HG02885 (cell line): ENCODE measurements at regions not wholly inside any gene's neighbourhood (a gene's known extent, or its start where the extent isn't known, plus 50 kb on each side); places are given as distances from the start of the nearest gene placed in this dataset.
"Not testable (repeated sequence)": the region's sequence is repeated elsewhere in the genome, so short reads cannot be mapped to it uniquely, and the experiment has no call there.

Experiments
- ATAC-seq: cut with Tn5 transposase; IDR thresholded peaks from one replicate; pipeline ENCODE4 v1.9.1; 2021; ENCODE audit warnings: mild to moderate bottlenecking; ENCODE audit not compliant: unreplicated experiment, poor library complexity

- ATAC-seq = no peak
Observed at GRCh38 chr2:67142741-67143140, 254.4 kb upstream of the ETAA1 start.

- no peak for ATAC-seq
Observed at GRCh38 chr2:67145851-67146250, 251.3 kb upstream of the ETAA1 start.

DNA sequence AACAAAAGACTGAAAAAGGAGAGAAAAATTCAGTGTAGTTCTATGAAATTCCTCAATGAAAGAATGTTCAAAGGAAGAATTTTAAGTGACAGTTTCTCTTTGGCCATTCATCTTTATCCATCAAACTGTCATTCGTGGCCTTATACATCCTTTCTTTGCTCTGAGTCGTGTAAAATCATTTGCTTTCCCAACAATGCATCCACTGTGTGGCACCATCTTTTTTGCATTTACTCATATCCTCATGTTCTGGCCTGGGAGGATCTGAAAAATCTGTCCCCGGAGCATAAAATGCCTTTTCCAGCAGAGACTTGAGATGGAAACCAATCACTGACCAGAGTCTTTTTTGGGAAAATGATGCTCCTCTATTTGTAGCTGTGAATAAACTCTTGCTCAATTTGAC is 240.3 kb upstream of the ETAA1 start:
- ATAC-seq = no peak

DNA sequence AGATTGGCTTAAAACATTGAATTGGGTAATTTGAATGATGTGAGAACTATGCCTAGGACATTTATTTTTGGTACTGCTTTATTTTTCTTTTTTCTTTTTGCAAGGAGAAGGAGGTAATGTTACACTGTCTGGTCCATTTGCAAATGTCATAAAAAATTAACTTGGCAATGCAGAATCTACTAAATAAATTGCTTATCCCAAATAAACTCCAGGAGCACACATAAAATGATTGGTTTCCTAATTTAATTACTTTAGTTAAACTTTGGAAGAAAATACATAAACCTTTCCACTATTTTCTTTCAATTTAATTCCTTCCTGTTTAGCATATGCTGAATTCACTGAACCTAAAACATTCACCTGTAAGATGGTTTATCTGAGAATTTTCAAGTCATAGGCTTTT is 238.4 kb upstream of the ETAA1 start:
- no peak for ATAC-seq

- peak; percentile 64 for ATAC-seq
Observed at GRCh38 chr2:67159929-67160328, 237.2 kb upstream of the ETAA1 start.

DNA sequence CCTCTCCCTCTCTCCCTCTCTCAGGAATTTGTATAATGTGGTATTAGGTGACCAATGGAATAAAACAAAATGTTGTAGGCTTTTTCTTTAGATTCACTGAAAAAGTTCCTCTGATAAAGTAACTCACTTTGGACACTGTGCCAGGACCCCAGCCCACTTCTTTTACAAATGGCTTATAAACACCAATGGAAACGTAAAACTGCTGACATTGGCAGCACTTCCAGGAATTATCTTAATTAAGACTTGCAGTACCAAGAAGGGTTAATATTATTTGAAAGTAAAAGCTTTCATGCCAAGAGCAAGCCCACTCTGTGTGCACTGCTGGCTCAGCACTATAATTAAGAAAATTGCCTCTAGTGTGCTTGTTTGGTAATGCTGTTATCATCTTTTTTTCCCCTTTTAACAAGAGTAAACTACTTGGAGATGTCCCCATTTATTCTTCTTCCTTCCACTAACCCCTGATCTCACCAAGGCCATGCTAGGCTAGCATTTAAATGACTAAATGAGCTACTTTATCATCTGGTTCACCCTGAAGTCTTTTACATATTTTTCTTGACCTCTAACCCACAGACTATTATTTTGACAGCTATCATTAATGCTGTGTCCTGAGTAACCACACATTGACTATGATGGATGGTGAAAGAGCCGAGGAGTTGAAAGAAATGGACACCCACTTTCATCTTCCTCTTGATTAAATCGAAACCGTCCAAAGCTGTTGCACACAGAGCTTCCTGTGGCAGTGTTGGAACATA is 232.2 kb upstream of the ETAA1 start:
- no peak for ATAC-seq

DNA sequence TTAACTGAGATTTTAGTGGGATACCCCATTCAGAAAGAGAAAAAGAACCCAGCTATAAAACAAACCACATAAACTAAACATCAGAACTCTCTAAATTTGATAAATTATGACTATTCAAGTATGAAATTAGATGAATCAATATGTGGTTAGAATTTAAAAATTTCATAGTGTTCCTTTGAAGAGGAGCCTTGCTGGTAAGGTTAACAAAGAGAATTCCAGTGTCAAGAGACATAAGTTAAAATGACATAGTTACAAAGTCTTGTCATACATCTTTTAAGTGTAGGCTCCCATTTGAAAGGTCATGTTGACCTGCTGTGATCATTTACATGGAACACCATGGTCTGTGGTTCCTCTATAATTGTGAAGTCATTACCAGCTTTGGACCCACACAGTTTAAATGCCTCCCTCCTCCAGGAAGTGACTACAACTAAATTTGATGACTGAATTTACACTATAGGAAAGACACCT is 231.6 kb upstream of the ETAA1 start:
- no peak for ATAC-seq

DNA sequence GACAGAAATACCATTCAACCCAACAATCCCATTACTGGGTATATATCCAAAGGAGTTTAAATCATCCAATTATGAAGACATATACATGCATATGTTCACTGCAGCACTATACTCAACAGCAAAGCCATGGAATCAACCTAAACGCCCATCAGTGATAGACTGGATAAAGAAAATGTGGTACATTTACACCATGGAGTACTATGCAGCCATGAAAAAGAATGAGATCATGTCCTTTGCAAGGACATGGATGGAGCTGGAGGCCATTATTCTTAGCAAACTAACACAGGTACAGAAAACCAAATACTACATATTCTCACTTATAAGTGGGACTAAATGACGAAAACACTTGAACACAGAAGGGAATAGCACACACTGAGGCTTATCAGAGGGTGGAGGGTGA is 230.6 kb upstream of the ETAA1 start:
- not testable (repeated sequence) for ATAC-seq

- no peak for ATAC-seq
Observed at GRCh38 chr2:67169417-67170140, 227.6 kb upstream of the ETAA1 start.

DNA sequence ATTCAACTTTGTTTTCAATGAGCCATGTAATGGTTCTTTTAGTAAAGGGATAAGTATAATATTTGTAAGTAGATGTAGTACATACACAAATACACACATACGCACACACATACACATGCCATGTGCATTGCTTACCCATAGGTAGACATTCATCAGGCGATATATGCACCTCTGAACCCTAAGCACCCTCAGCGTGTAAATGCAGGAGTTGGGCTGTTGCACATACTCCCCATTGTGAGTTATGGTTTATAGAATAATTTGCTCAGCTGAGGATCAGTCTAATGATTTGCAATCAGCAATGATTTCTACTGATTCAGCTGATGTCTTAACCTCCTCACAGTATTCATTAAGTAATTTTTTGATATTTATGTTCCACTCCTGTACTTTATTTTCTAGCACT is 217.6 kb upstream of the ETAA1 start:
- no peak for ATAC-seq

GRCh38 chr2:67180841-67181240 is 216.3 kb upstream of the ETAA1 start:
- ATAC-seq = no peak

- ATAC-seq = no peak
Observed at GRCh38 chr2:67182884-67183283, 214.2 kb upstream of the ETAA1 start.

DNA sequence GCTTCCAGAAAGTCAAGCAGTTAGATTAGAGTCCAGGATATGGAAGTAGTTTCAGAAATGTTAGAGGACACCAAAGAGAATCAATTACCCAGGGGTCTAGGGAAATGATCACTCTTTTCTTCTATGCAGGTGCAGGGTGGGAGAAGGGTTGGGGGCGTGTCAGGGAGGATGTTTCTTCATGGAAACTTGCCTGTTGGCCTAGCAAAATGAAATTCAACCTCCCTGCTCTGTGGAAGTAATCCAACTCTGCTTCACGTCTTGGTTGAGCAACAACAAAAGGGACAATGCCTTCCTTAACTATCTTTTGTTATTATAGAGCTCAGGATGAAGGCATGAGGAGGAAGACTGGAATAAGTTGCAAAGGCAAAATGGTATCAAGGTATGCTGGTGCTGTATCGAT is 210.8 kb upstream of the ETAA1 start:
- no peak for ATAC-seq

- no peak for ATAC-seq
Observed at GRCh38 chr2:67186871-67187270, 210.3 kb upstream of the ETAA1 start.

- not testable (repeated sequence) for ATAC-seq
Observed at GRCh38 chr2:67195327-67195726, 201.8 kb upstream of the ETAA1 start.

DNA sequence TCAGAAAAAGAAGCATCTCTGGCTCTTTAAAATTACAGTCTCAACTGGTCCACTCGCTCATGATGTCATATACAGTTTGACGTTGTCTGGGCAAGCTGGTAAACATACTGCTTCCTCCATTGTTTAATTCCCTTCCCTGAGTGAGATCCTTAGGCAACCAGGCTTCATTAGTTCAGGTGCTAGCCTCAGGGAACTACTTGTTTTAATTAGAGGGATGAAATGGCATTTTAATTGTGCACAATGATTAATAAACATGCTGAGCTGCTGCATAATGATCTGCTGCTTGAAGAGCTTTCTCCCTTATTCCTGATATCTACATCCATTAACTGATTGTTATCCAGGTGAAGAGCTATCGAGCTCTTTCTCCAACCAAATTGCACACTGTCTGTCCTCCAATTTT is 195.6 kb upstream of the ETAA1 start:
- ATAC-seq = no peak

DNA sequence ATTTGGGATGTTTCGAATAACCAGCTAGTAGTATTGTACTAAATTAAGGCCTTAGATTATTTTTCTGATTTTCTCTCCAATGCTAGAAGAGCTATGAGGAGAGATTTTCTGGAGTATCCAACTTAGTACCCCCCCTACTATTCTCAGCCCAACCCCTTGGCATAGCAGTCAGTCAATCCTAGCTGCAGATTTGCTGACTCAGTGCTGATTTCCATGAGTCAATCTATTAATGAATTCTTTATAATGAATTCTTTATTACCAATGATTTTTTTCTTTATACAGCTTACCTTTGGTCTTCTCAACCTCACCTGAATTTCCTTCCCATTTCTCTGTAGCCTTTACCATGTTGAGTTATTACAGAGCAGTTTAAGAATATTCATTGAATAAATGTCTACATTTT is 192.8 kb upstream of the ETAA1 start:
- ATAC-seq = no peak

DNA sequence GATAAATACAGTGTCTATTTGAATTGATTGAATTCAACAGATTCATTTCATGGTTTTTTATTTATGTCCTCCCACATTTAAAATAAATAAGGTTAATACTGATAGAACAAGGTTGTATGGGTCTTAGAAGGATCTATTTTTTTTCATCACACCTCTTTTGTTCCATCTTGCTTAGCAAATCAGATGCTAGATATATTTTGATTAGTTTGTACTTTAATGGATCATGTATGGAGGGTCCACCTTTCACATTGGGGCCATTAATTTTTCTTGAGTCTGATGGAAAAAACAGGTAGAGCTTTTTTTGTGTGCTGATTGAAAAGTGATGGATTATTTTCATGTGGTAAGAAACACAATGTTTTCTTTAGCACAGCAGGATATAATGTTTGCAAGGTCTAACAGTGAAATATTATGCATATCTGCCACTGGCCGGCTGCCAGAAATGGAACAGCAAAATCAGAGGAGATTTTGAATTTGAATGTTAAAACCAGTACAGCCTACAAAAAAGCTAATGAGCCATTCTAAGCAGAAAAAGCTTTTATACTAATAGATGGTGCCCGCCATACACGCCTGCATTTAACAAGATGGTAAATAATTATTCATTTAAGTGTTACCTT is 188.1 kb upstream of the ETAA1 start:
- ATAC-seq = no peak

GRCh38 chr2:67210430-67210829 is 186.7 kb upstream of the ETAA1 start:
- no peak for ATAC-seq

DNA sequence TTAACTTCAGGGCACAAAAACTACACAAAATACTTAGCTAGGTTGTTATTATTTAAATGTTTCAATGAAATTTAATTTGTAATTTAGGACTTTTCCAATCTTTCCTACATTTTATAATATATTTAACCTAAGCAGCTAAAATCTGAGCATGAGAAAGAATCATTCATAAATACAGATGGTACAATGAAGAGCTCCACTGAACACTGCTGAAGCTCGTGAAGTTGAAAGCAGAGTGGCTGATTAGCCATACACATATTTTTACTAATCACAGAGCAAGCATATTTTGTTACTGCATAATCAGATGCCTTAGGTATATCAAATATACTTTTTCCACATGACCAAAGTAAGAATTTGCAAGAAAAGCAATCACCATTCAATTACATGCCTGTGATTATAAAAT is 184.9 kb upstream of the ETAA1 start:
- no peak for ATAC-seq

DNA sequence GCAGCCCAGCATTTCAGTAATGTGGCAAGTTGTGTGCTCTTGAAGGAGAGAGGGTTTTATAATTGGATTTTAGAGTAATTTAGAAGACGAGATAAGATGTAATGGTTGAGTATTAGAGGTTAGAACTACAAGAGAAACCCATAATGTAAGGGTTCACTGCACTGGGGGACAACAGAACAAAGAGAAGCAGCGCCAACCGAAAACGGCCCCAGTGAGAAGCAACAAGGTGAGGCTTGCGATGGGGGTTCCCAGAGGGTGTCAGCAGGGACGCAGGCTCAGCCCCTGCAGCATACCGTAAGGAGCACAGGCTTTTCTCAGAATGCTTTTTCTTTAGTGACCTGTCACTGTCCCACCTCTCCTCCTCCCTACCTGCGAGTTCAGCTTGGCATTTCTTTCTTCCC is 183.9 kb upstream of the ETAA1 start:
- no peak for ATAC-seq
